ENCODE measurements at regions not wholly inside any gene's neighbourhood (a gene's known extent, or its start where the extent isn't known, plus 50 kb on each side); places are given as distances from the start of the nearest gene placed in this dataset.

GRCh38 chr3:59621037-59621436 is 571.2 kb upstream of the CFAP20DC start:
- Histone ChIP-seq H3K4me1 (no peaks in the 10 kb centered on the region), H3K27ac (no peak overlapping the region), H3K27me3 (no peaks in the 10 kb centered on the region), H3K36me3 (no peaks in the 10 kb centered on the region), H3K4me3 (no peak overlapping the region), H3K9me3 (no peaks in the 10 kb centered on the region)
- no peak for TF ChIP-seq POLR2A (IDR thresholded peaks at IDR 0.05)
- no peak for TF ChIP-seq EP300 (IDR thresholded peaks at IDR 0.05)
- no peak for TF ChIP-seq POLR2AphosphoS5 (IDR thresholded peaks at IDR 0.05)
- TF ChIP-seq CTCF (IDR thresholded peaks at IDR 0.05): no peak
- ATAC-seq (ENCODE audit: low FRiP score in 2 of 2): no peak
- 64 to 69% methylated on average over 3 of the region's 3 CpGs for WGBS, 2 donors
- DNase-seq: no peak

- no peaks in the 10 kb centered on the region for H3K36me3 ChIP-seq
- no peak for TF ChIP-seq POLR2A (IDR thresholded peaks at IDR 0.05)
- no peak for TF ChIP-seq CTCF (IDR thresholded peaks at IDR 0.05)
- no peak for TF ChIP-seq EP300 (IDR thresholded peaks at IDR 0.05)
- TF ChIP-seq POLR2AphosphoS5 (IDR thresholded peaks at IDR 0.05): no peak
- H3K4me1 ChIP-seq: no peaks in the 10 kb centered on the region
- ATAC-seq (ENCODE audit: low FRiP score in 2 of 2): no peak
- no peaks in the 10 kb centered on the region for H3K9me3 ChIP-seq
- no peak overlapping the region for H3K27ac ChIP-seq
- no peak for DNase-seq
- H3K27me3 ChIP-seq: no peaks in the 10 kb centered on the region
- WGBS, 2 donors: 80 to 83% methylated on average over 4 of the region's 4 CpGs
- no peak overlapping the region for H3K4me3 ChIP-seq
Observed at GRCh38 chr3:59620325-59620724, 570.5 kb upstream of the CFAP20DC start.

GRCh38 chr3:59612444-59612715 is 562.6 kb upstream of the CFAP20DC start:
- Histone ChIP-seq H3K4me3 (no peak overlapping the region), H3K4me1 (peaks cover 0 to 6% (median 2%) of the 10 kb centered on the region in 4 donors), H3K36me3 (no peaks in the 10 kb centered on the region), H3K27me3 (no peaks in the 10 kb centered on the region), H3K9me3 (no peaks in the 10 kb centered on the region), H3K27ac (no peak overlapping the region)
- ATAC-seq (ENCODE audit: low FRiP score in 2 of 2) (no peak), DNase-seq (no peak)
- TF ChIP-seq CTCF (IDR thresholded peaks at IDR 0.05) (no peak), POLR2A (IDR thresholded peaks at IDR 0.05) (no peak), EP300 (IDR thresholded peaks at IDR 0.05) (no peak)
- WGBS, 2 donors: 77 to 89% methylated on average over 2 of the region's 2 CpGs

GRCh38 chr3:59611649-59612443 is 562.0 kb upstream of the CFAP20DC start:
- H3K27ac ChIP-seq: no peak overlapping the region
- no peaks in the 10 kb centered on the region for H3K9me3 ChIP-seq
- no peaks in the 10 kb centered on the region for H3K36me3 ChIP-seq
- ATAC-seq (ENCODE audit: low FRiP score in 2 of 2) (no peak), DNase-seq (no peak)
- WGBS, 2 donors: 86 to 93% methylated on average over 7 of the region's 7 CpGs
- TF ChIP-seq POLR2AphosphoS5 (IDR thresholded peaks at IDR 0.05) (no peak), CTCF (IDR thresholded peaks at IDR 0.05) (no peak), POLR2A (IDR thresholded peaks at IDR 0.05) (no peak), EP300 (IDR thresholded peaks at IDR 0.05) (no peak)
- H3K4me3 ChIP-seq: no peak overlapping the region
- H3K4me1 ChIP-seq: peaks cover 0 to 9% (median 2%) of the 10 kb centered on the region in 4 donors
- no peaks in the 10 kb centered on the region for H3K27me3 ChIP-seq
